CD14-positive monocyte (primary cell): ENCODE measurements at regions not wholly inside any gene's neighbourhood (a gene's known extent, or its start where the extent isn't known, plus 50 kb on each side); places are given as distances from the start of the nearest gene placed in this dataset.

Experiments used
- DNase-seq, 3 donors: peaks; one replicate each; pipeline ENCODE4 v3.0.0-alpha.2; 2011 to 2022
- H2AFZ ChIP-seq: 2 replicates; pipeline ENCODE4 v1.6.0; 2012; ENCODE audit warnings: mild to moderate bottlenecking, low read depth, low read length, inconsistent platforms; ENCODE audit not compliant: insufficient read depth, poor library complexity, severe bottlenecking
- H3K27ac ChIP-seq, 2 donors: 1 replicate in 1 of 2; 2 replicates in 1 of 2; pipeline ENCODE4 v1.5.1; 2012 to 2013; ENCODE audit warnings: low read length in 2 of 2, control low read depth in 1 of 2, inconsistent platforms in 1 of 2, low read depth in 1 of 2, mild to moderate bottlenecking in 1 of 2
- H3K27me3 ChIP-seq, 2 donors: one replicate each; pipeline versions ENCODE4 v1.6.0 to v1.6.1; 2011 to 2013; ENCODE audit warnings: low read length in 2 of 2; ENCODE audit not compliant: control insufficient read depth in 2 of 2, insufficient read depth in 2 of 2
- H3K36me3 ChIP-seq, 2 donors: replicated peaks in 1 of 2; 1 replicate in 1 of 2; 2 replicates in 1 of 2; pipeline versions ENCODE4 v1.5.1 to v1.6.1; 2012 to 2013; ENCODE audit warnings: low read length in 2 of 2, control low read depth in 1 of 2, inconsistent platforms in 1 of 2, mild to moderate bottlenecking in 1 of 2; ENCODE audit not compliant: insufficient read depth in 2 of 2, control insufficient read depth in 1 of 2
- H3K4me1 ChIP-seq, 2 donors: 1 replicate in 1 of 2; 2 replicates in 1 of 2; pipeline versions ENCODE4 v1.5.1 to v1.6.1; 2012 to 2013; ENCODE audit warnings: low read length in 2 of 2, control low read depth in 1 of 2, inconsistent platforms in 1 of 2, mild to moderate bottlenecking in 1 of 2, moderate library complexity in 1 of 2; ENCODE audit not compliant: insufficient read depth in 2 of 2, control insufficient read depth in 1 of 2
- H3K4me2 ChIP-seq: replicated peaks from 2 replicates; pipeline ENCODE3; 2012; ENCODE audit warnings: low read length, moderate library complexity, mild to moderate bottlenecking; ENCODE audit not compliant: poor library complexity, severe bottlenecking; ENCODE audit errors: extremely low read depth
- H3K4me3 ChIP-seq, 3 experiments: fragments of 200-600 bp in 1 of 3; sonication (generic) in 1 of 3; replicated peaks in 1 of 3; 1 replicate in 2 of 3; 2 replicates in 1 of 3; pipeline ENCODE4 v1.5.1; 2011 to 2013; ENCODE audit warnings: low read length in 3 of 3, mild to moderate bottlenecking in 3 of 3, control low read depth in 2 of 3, low read depth in 2 of 3, inconsistent platforms in 1 of 3, moderate library complexity in 1 of 3
- H3K79me2 ChIP-seq: 2 replicates; pipeline ENCODE4 v1.6.0; 2012; ENCODE audit warnings: mild to moderate bottlenecking, control low read depth, inconsistent platforms, low read length, moderate library complexity; ENCODE audit not compliant: insufficient read depth
- H3K9ac ChIP-seq: 2 replicates; pipeline ENCODE4 v1.6.0; 2017; ENCODE audit warnings: low read length, mild to moderate bottlenecking; ENCODE audit not compliant: insufficient read depth, poor library complexity, severe bottlenecking
- H3K9me3 ChIP-seq, 2 donors: replicated peaks in 1 of 2; 1 replicate in 1 of 2; 2 replicates in 1 of 2; pipeline versions ENCODE4 v1.5.1 to v1.6.1; 2012 to 2013; ENCODE audit warnings: low read length in 2 of 2, control low read depth in 1 of 2; ENCODE audit not compliant: control insufficient read depth in 1 of 2, insufficient read depth in 1 of 2
- H4K20me1 ChIP-seq: 2 replicates; pipeline ENCODE4 v1.6.0; 2012; ENCODE audit warnings: mild to moderate bottlenecking, low read length, control low read depth, moderate library complexity; ENCODE audit not compliant: insufficient read depth
- H3K27ac Mint-ChIP-seq, 7 donors: one replicate each; pipeline ENCODE4 v1.8.0; 2020; ENCODE audit warnings: mild to moderate bottlenecking in 7 of 7, mixed read lengths in 7 of 7, moderate library complexity in 6 of 7, inconsistent platforms in 2 of 7
- H3K27me3 Mint-ChIP-seq, 3 donors: one replicate each; pipeline ENCODE4 v1.8.0; 2021 to 2022; ENCODE audit warnings: low read depth in 3 of 3, mild to moderate bottlenecking in 3 of 3, mixed read lengths in 3 of 3, moderate library complexity in 3 of 3, inconsistent platforms in 1 of 3
- H3K36me3 Mint-ChIP-seq, 2 donors: one replicate each; pipeline ENCODE4 v1.8.0; 2020; ENCODE audit warnings: mixed read lengths in 2 of 2, inconsistent platforms in 1 of 2, mild to moderate bottlenecking in 1 of 2
- H3K4me1 Mint-ChIP-seq: one replicate; pipeline ENCODE4 v1.8.0; 2020; ENCODE audit warnings: mild to moderate bottlenecking, mixed read lengths
- H3K4me3 Mint-ChIP-seq, 2 donors: one replicate each; pipeline ENCODE4 v1.8.0; 2020; ENCODE audit warnings: mild to moderate bottlenecking in 2 of 2, mixed read lengths in 2 of 2, moderate library complexity in 1 of 2
- H3K9me3 Mint-ChIP-seq, 7 donors: one replicate each; pipeline ENCODE4 v1.8.0; 2020 to 2022; ENCODE audit warnings: mixed read lengths in 7 of 7, mild to moderate bottlenecking in 6 of 7, moderate library complexity in 6 of 7, inconsistent platforms in 2 of 7
- WGBS: methylation state at CpG from one replicate; pipeline ENCODE4 v1.1.5; 2013; ENCODE audit warnings: missing lambda C conversion rate; ENCODE audit not compliant: insufficient coverage; 5-methylcytosine and 5-hydroxymethylcytosine counted together
- intact Hi-C, 2 donors: fragments of 100-400 bp; cut with micrococcal nuclease; formaldehyde crosslinking; loops; one replicate each; pipeline versions ENCODE4 v1.15.0 to v1.15.1; 2023
- TF ChIP-seq, protein P1 (sequence below): fragments of 200-600 bp; IDR thresholded peaks from one replicate; pipeline ENCODE4 v1.8.0; 2022; ENCODE audit warnings: antibody characterized with exemption, mild to moderate bottlenecking

GRCh38 chr3:16797831-16798230, 86.9 kb upstream of the PLCL2 start:
- Mint-ChIP-seq H3K4me1 (peaks cover 71% of the 10 kb centered on the region), H3K36me3 (no peaks in the 10 kb centered on the region), H3K27me3 (peaks cover 0 to 2% (median 0%) of the 10 kb centered on the region in 3 donors), H3K4me3 (no peak overlapping the region), H3K27ac (peak overlapping the region in 1 of 7 donors; percentile 20), H3K9me3 (peaks cover 0 to 4% (median 0%) of the 10 kb centered on the region in 7 donors)
- Histone ChIP-seq H2AFZ (no peak overlapping the region), H3K27ac (no peak overlapping the region), H3K36me3 (no peaks in the 10 kb centered on the region), H3K4me2 (no peak overlapping the region), H3K9me3 (no peaks in the 10 kb centered on the region), H3K27me3 (no peaks in the 10 kb centered on the region), H3K79me2 (no peaks in the 10 kb centered on the region), H3K4me3 (no peak overlapping the region), H3K4me1 (peaks cover 66 to 77% of the 10 kb centered on the region in 2 donors), H3K9ac (no peak overlapping the region), H4K20me1 (no peaks in the 10 kb centered on the region)
- TF ChIP-seq, protein P1, sequence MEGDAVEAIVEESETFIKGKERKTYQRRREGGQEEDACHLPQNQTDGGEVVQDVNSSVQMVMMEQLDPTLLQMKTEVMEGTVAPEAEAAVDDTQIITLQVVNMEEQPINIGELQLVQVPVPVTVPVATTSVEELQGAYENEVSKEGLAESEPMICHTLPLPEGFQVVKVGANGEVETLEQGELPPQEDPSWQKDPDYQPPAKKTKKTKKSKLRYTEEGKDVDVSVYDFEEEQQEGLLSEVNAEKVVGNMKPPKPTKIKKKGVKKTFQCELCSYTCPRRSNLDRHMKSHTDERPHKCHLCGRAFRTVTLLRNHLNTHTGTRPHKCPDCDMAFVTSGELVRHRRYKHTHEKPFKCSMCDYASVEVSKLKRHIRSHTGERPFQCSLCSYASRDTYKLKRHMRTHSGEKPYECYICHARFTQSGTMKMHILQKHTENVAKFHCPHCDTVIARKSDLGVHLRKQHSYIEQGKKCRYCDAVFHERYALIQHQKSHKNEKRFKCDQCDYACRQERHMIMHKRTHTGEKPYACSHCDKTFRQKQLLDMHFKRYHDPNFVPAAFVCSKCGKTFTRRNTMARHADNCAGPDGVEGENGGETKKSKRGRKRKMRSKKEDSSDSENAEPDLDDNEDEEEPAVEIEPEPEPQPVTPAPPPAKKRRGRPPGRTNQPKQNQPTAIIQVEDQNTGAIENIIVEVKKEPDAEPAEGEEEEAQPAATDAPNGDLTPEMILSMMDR, result no peak
- intact Hi-C loops, result no loop called here
- no CpG with 5 or more reads among the region's 1 CpG for WGBS
- no peak for DNase-seq

GRCh38 chr3:16798738-16799137, 86.0 kb upstream of the PLCL2 start:
- H3K27ac Mint-ChIP-seq, result peak overlapping the region in 5 of 7 donors; percentile 44 to 88 (median 85)
- Histone ChIP-seq H3K4me1 (peaks cover 70 to 79% of the 10 kb centered on the region in 2 donors), H3K79me2 (no peaks in the 10 kb centered on the region), H2AFZ (no peak overlapping the region), H3K27ac (peak overlapping the region in 1 of 2 donors; percentile 68), H4K20me1 (no peaks in the 10 kb centered on the region), H3K36me3 (no peaks in the 10 kb centered on the region), H3K4me3 (no peak overlapping the region), H3K4me2 (no peak overlapping the region), H3K9ac (no peak overlapping the region), H3K27me3 (no peaks in the 10 kb centered on the region), H3K9me3 (no peaks in the 10 kb centered on the region)
- DNase-seq, result no peak
- H3K4me1 Mint-ChIP-seq, result peaks cover 72% of the 10 kb centered on the region
- intact Hi-C loops, result no loop called here
- H3K27me3 Mint-ChIP-seq, result peaks cover 0 to 2% (median 0%) of the 10 kb centered on the region in 3 donors
- no peaks in the 10 kb centered on the region for H3K36me3 Mint-ChIP-seq
- TF ChIP-seq, protein P1, result no peak
- no peak overlapping the region for H3K4me3 Mint-ChIP-seq
- no CpG with 5 or more reads among the region's 4 CpGs for WGBS
- H3K9me3 Mint-ChIP-seq, result peaks cover 0 to 4% (median 0%) of the 10 kb centered on the region in 7 donors
